RWPE2 (cell line): ENCODE measurements at regions not wholly inside any gene's neighbourhood (a gene's known extent, or its start where the extent isn't known, plus 50 kb on each side); places are given as distances from the start of the nearest gene placed in this dataset.
A peak's percentile ranks its signal among the peaks of the same experiment; 100 is the strongest.
"Not testable (repeated sequence)": the region's sequence is repeated elsewhere in the genome, so short reads cannot be mapped to it uniquely, and the experiment has no call there.

Source experiments
- ATAC-seq: fragments of 200-7000 bp; cut with Tn5 transposase; 3 replicates; pipeline ENCODE4 v1.9.1; 2021; ENCODE audit warnings: low read depth
- DNase-seq: peaks from one replicate; pipeline ENCODE4 v3.0.0-alpha.2; 2020; ENCODE audit warnings: low spot score
- H3K27ac ChIP-seq: fragments of 450-650 bp; 2 replicates; pipeline ENCODE4 v1.5.1; 2017; ENCODE audit warnings: mild to moderate bottlenecking; ENCODE audit not compliant: poor library complexity, severe bottlenecking
- H3K27me3 ChIP-seq: fragments of 250-450 bp; sonication (Bioruptor Pico); 2 replicates; pipeline ENCODE4 v1.5.1; 2021; ENCODE audit warnings: mild to moderate bottlenecking, moderate library complexity; ENCODE audit not compliant: insufficient read depth, poor library complexity, severe bottlenecking
- H3K36me3 ChIP-seq: fragments of 250-450 bp; sonication (Bioruptor Pico); 2 replicates; pipeline ENCODE4 v1.5.1; 2020; ENCODE audit warnings: low read depth, mild to moderate bottlenecking, moderate library complexity
- H3K4me1 ChIP-seq: fragments of 250-450 bp; sonication (Bioruptor Pico); 2 replicates; pipeline ENCODE4 v1.5.1; 2021; ENCODE audit warnings: mild to moderate bottlenecking, moderate library complexity; ENCODE audit not compliant: insufficient read depth, poor library complexity, severe bottlenecking
- H3K4me3 ChIP-seq: fragments of 250-450 bp; sonication (Bioruptor Pico); 2 replicates; pipeline ENCODE4 v1.5.1; 2021; ENCODE audit warnings: mild to moderate bottlenecking, moderate library complexity; ENCODE audit not compliant: severe bottlenecking
- H3K9me3 ChIP-seq: fragments of 250-450 bp; sonication (Bioruptor Pico); 2 replicates; pipeline ENCODE4 v1.5.1; 2021; ENCODE audit warnings: mild to moderate bottlenecking, moderate library complexity; ENCODE audit not compliant: severe bottlenecking
- CTCF ChIP-seq: fragments of 450-650 bp; IDR thresholded peaks from one replicate; pipeline ENCODE4 v1.5.1; 2017; ENCODE audit warnings: mild to moderate bottlenecking, moderate library complexity; ENCODE audit not compliant: poor library complexity, severe bottlenecking

DNA sequence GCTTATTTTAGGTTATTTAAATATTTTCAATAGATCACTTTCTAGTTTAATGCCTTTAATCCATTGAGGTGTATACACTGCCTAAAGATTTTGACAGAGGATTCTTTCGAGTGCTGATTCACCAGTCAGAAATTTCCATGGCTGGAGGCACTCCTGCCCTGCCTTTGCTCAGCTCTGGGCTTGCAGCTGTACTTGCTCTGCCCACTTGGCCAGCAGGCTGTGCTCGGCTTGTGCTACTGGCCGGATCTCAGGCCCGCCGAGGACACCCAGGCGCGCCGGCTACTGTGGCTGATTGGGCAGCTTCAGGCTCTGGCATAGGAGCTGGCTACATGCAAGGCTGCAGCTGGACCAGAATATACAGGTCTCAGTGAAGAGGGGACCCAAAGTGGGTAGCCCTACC, 675.1 kb upstream of the MMS22L start:
- ATAC-seq, result peak; percentile 100
- no peaks in the 10 kb centered on the region for H3K27me3 ChIP-seq

DNA sequence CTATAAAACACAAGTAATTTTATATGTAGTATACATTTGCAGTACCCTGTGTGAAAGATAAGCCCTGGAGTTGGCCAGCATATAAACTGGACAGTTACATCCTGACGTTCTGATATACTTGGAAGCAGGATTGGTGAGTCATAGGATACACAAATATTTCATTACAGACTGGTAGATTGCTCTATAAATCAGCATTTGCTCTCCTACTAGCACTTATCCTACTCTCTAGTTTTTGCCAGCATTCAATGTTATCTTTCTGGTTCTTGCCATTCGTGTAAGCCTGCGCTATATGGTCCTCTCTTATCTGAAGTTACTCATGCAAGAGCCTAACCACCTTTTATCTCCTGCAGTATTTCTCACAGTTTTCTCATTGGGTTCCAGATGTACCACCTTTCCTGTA, 680.2 kb upstream of the MMS22L start:
- Histone ChIP-seq H3K27me3 (no peaks in the 10 kb centered on the region), H3K27ac (no peak overlapping the region), H3K36me3 (no peaks in the 10 kb centered on the region), H3K4me3 (no peak overlapping the region), H3K4me1 (peaks cover 2% of the 10 kb centered on the region), H3K9me3 (no peaks in the 10 kb centered on the region)
- no peak for TF ChIP-seq CTCF
- peak; percentile 81 for ATAC-seq
- DNase-seq, result no peak

More for the DNA sequence above, 675.1 kb upstream of the MMS22L start:
- TF ChIP-seq CTCF, result peak; percentile 46
- Histone ChIP-seq H3K9me3 (no peaks in the 10 kb centered on the region), H3K27ac (no peak overlapping the region), H3K36me3 (no peaks in the 10 kb centered on the region), H3K4me1 (peaks cover 9% of the 10 kb centered on the region), H3K4me3 (no peak overlapping the region)
- peak; percentile 81 for DNase-seq

DNA sequence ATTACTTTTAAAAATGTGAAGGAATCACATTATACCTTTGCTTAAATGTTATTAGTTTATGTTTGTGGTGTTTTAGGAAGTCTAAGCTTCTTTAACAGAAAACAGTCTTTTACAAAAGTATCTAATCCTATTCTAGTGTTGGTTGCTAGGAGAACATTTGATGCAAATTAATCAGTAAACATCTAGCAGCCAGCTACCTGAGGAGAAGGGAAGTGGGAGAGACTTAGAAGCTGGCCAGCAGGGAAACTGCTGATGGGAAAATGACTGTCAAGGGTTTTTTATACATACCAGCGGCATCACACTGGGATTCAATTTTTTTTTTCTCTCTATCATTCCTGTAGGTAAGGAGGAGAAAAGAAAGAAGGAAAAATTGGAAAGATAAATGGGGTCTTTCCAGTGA, 686.0 kb upstream of the MMS22L start:
- no peak for ATAC-seq
- DNase-seq, result no peak
- no peaks in the 10 kb centered on the region for H3K36me3 ChIP-seq
- H3K27ac ChIP-seq, result no peak overlapping the region
- no peak overlapping the region for H3K4me3 ChIP-seq
- no peaks in the 10 kb centered on the region for H3K4me1 ChIP-seq
- TF ChIP-seq CTCF, result no peak
- H3K27me3 ChIP-seq, result no peaks in the 10 kb centered on the region
- H3K9me3 ChIP-seq, result no peaks in the 10 kb centered on the region

DNA sequence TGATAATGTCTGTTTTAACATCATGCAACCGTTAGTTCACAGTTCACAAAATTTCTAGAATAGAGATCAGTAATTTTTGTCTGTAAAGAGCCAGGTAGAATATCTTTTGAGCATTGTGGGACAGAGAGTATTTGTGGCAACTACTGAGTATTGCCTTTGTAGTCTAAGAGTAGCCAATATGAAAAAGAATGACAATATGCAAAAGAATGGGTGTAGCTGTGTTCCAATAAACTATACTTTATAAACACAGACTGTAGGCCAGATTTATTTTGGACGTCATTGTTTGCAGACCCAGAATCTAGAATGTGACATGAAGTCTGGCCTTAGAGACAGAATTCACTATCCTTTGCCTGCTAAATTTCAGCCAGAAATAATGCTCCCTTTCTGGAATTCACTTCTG, 694.1 kb upstream of the MMS22L start:
- Histone ChIP-seq H3K36me3 (no peaks in the 10 kb centered on the region), H3K27me3 (peaks cover 4% of the 10 kb centered on the region), H3K4me3 (no peak overlapping the region), H3K27ac (no peak overlapping the region), H3K9me3 (no peaks in the 10 kb centered on the region), H3K4me1 (no peaks in the 10 kb centered on the region)
- DNase-seq (no peak), ATAC-seq (no peak)
- no peak for TF ChIP-seq CTCF

- Histone ChIP-seq H3K4me3 (no peak overlapping the region), H3K27me3 (peaks cover 13% of the 10 kb centered on the region), H3K27ac (no peak overlapping the region), H3K4me1 (no peaks in the 10 kb centered on the region), H3K9me3 (no peaks in the 10 kb centered on the region), H3K36me3 (no peaks in the 10 kb centered on the region)
- peak; percentile 55; the same call in 1 of the 3 replicates for ATAC-seq
- TF ChIP-seq CTCF, result peak; percentile 13
- DNase-seq, result peak; percentile 29
Measured at GRCh38 chr6:97978855-97979271, 695.8 kb upstream of the MMS22L start.

GRCh38 chr6:97979285-97979684, 696.3 kb upstream of the MMS22L start:
- not testable (repeated sequence) for H3K9me3 ChIP-seq, DNase-seq, ATAC-seq, H3K4me1 ChIP-seq, H3K4me3 ChIP-seq, H3K27ac ChIP-seq, H3K36me3 ChIP-seq
- H3K27me3 ChIP-seq, result peaks cover 13% of the 10 kb centered on the region
